GM10248 (cell line): ENCODE measurements at regions not wholly inside any gene's neighbourhood (a gene's known extent, or its start where the extent isn't known, plus 50 kb on each side); places are given as distances from the start of the nearest gene placed in this dataset.

Experiments
- CTCF ChIA-PET: fragments of 300-600 bp; sonication (Branson Sonifier 250); formaldehyde crosslinking; extraction: SDS; loops from one replicate; lab custom pipeline; 2021; ENCODE audit warnings: antibody characterized with exemption; lab: Yijun Ruan, JAX
- POLR2A ChIA-PET: fragments of 350-650 bp; sonication (Branson Sonifier 250); formaldehyde crosslinking; extraction: SDS; loops from one replicate; lab custom pipeline; 2020; ENCODE audit warnings: antibody characterized with exemption; lab: Yijun Ruan, JAX
- DNase-seq: peaks from one replicate; pipeline ENCODE4 v3.0.0; 2012; ENCODE audit errors: extremely low spot score
- TF ChIP-seq, protein P1 (sequence below): IDR thresholded peaks from 2 replicates; pipeline ENCODE4 v1.5.1; 2012; ENCODE audit warnings: mild to moderate bottlenecking, low read depth; ENCODE audit errors: extremely low read depth, missing control alignments, control extremely low read depth

DNA sequence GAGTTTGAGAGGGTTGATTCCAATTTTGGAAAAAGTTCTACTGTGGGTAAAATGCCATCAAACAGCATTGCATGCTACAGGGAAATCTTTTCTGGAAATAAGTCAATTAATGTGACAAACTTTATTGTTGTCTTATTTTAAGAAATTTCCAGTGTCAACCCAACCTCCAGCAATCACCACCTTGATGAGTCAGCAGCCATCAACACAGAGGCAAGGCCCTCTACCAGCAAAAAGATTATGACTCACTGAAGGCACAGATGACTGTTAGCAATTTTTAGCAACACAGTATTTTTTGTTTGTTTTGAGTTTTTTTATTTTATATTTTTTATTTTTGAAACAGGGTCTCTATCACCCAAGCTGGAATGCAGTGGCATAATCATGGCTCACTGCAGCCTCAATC, 165.4 kb upstream of the C1QTNF7 start:
- POLR2A ChIA-PET: no interaction called here
- TF ChIP-seq, protein P1, sequence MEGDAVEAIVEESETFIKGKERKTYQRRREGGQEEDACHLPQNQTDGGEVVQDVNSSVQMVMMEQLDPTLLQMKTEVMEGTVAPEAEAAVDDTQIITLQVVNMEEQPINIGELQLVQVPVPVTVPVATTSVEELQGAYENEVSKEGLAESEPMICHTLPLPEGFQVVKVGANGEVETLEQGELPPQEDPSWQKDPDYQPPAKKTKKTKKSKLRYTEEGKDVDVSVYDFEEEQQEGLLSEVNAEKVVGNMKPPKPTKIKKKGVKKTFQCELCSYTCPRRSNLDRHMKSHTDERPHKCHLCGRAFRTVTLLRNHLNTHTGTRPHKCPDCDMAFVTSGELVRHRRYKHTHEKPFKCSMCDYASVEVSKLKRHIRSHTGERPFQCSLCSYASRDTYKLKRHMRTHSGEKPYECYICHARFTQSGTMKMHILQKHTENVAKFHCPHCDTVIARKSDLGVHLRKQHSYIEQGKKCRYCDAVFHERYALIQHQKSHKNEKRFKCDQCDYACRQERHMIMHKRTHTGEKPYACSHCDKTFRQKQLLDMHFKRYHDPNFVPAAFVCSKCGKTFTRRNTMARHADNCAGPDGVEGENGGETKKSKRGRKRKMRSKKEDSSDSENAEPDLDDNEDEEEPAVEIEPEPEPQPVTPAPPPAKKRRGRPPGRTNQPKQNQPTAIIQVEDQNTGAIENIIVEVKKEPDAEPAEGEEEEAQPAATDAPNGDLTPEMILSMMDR: no peak
- CTCF ChIA-PET: interaction anchor here (1.3 kb wide), 1 partner anchor 8 kb away, joined by 3 read pairs; no protein-coding TSS in a partner anchor
- no peak for DNase-seq

DNA sequence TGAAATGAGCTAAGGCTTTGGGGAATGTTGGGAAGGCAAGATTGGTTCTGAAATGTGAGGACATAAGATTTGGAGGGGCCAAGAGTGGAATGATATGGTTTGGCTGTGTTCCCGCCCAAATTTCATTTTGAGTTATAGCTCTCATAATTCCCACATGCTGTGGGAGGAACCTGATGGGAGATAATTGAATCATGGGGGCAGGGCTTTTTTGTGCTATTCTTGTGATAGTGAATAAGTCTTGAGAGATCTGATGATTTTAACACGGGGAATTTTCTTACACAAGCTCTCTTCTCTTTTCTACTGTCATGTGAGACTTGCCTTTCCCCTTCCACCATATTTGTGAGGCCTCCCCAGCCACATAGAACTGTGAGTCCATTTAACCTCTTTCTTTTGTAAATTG, 157.6 kb upstream of the C1QTNF7 start:
- CTCF ChIA-PET: interaction anchor here (1.0 to 1.2 kb wide), 2 partner anchors 17 to 20 kb away, joined by 3 read pairs; no protein-coding TSS in a partner anchor
- no peak for DNase-seq
- POLR2A ChIA-PET: no interaction called here
- TF ChIP-seq, protein P1: no peak

DNA sequence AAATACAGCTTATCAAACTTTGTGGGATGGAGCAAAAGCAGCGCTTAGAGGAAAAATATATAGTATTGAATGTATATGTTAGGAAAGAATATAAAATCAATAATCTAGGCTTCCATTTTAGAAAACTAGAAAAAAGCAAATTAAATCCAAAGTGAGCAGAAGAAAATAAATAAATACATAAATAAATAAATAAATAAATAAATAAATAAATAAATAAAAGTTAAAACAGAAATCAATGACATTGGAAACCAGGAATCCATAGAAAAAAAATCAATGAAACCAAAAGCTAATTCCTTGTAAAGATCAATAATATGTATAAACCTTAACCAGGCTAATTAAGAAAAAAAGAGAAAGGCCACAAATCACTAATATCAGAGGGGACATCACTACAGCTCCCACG, 141.8 kb upstream of the C1QTNF7 start:
- TF ChIP-seq, protein P1: no peak
- no peak for DNase-seq
- ChIA-PET POLR2A (no interaction called here), CTCF (no interaction called here)

DNA sequence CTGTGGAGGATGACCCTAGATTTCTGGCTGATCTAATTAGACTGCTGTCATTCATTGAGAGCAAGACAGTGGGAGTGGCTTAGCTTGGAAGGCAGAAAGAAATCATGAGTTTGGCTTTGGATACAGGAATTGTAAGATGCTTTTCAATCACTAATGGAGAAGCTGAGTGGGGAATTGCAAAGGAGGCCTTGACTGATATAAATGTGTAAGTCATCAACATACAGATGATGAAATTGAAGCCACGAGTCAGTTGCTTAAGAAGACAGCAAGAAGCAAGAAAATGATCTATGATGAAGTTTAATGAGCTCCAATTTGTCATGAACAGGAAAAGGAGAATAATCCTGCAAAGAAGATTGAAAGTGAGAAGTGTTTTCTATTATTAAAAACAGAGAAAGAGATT, 136.7 kb upstream of the C1QTNF7 start:
- ChIA-PET POLR2A (no interaction called here), CTCF (interaction anchor here (1.4 kb wide), 1 partner anchor 14 kb away, joined by 3 read pairs; no protein-coding TSS in a partner anchor)
- DNase-seq: no peak
- TF ChIP-seq, protein P1: no peak

DNA sequence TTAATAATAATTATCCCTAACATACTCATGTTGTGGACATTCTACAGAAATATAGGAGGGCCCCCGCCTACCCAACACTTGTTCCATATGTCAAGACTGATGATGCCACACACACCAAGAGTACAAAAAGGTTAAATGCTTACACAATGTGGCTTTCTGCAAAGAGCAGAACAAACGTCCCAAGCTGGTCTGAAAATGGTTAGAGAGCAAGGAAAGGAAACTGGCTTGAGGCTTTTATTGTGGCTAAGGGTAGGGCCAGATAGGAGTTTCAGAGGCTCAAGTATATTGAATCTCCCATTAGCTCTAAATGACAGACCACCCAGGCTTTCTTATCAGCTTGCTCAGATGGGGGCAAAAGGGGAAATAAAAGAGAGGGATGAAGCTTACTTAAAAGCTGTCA, 134.1 kb upstream of the C1QTNF7 start:
- CTCF ChIA-PET: no interaction called here
- TF ChIP-seq, protein P1: no peak
- POLR2A ChIA-PET: no interaction called here
- no peak for DNase-seq

DNA sequence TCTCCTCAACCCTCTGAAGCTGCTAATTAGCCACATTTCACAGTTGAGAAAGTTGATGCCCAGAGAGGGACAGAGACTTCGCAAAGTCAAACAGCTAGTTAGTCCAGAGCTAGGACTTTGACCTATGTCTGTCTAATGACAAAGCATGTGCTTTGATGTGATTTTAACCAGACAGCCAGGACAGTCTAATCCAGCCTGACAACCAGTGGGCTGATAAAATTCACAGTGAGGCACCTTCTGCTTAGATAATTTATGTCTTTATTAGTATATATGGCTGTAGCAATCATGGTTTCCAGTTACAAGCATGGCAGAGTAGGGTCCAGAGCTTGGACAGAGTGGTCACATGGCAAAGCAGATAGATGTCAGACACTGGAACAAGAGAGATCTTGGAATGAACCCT, 133.6 kb upstream of the C1QTNF7 start:
- TF ChIP-seq, protein P1: no peak
- ChIA-PET CTCF (interaction anchor here (1.1 kb wide), 1 partner anchor 11 kb away, joined by 3 read pairs; no protein-coding TSS in a partner anchor), POLR2A (no interaction called here)

DNA sequence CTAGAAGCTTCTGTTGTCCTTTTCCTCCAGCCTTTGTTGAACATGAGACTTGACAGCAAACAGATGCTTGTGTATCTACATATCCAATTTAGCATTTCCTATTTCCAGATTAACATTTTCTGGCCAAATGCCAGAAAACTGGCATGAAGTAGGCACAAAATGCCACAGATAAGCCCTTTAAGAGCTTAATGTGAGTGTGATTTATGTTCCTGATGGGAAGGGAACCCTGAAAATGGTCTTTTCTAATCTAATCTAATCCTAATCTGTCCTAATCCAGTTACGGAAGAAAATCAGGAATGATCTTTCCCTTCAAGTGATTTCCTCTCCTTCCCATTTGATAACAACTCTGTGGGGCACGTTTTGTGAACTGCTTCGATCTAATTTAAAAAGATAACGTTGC, 133.0 kb upstream of the C1QTNF7 start:
- TF ChIP-seq, protein P1: no peak
- DNase-seq: no peak
- ChIA-PET POLR2A (no interaction called here), CTCF (interaction anchor here (1.1 kb wide), 1 partner anchor 10 kb away, joined by 3 read pairs; no protein-coding TSS in a partner anchor)

More for the DNA sequence above, 133.6 kb upstream of the C1QTNF7 start:
- DNase-seq: no peak
